EL (cell line): ENCODE measurements at regions not wholly inside any gene's neighbourhood (a gene's known extent, or its start where the extent isn't known, plus 50 kb on each side); places are given as distances from the start of the nearest gene placed in this dataset.

Experiments
- DNase-seq: peaks from one replicate; pipeline ENCODE4 v3.0.0-alpha.2; 2016

DNA sequence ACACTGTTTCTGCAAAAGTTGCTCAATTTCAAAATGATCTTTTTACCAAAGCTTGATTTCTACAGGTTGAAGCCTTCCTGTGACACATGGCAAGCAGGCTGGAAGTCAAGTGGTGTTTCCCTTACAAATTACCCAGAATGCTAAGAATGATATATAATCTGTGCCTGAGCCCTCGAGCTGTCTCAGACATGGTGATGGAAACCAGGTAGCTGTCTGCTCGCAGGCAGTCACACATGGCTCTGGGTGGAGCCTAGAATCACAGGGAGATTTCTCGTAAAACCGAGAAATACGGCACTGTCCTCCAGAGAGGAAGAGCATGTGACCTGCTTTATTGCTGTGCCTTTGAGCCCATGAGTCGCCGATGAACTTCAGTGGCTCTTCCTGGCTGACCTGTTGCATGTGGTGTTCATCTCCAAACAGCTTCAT, 392.9 kb downstream of the ZNF521 start:
- no peak for DNase-seq

DNA sequence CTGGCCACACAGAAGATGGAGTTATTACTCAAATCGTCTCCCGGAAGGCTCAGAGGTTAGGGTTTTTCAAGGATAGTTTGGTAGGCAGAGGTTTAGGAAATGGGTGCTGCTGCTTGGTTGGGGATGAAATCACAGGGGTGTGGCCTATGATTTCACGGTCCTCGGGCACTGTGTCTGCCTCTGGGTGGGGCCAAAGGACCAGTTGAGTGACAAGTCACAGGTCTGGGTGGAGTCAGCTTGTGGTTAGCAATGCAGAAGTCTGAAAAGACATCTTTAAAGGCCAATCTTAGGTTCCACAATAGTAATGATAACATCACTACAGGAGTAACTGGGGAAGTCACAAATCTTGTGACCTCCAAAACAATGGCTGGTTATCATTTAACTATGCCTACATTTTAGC, 387.8 kb downstream of the ZNF521 start:
- DNase-seq = no peak

DNA sequence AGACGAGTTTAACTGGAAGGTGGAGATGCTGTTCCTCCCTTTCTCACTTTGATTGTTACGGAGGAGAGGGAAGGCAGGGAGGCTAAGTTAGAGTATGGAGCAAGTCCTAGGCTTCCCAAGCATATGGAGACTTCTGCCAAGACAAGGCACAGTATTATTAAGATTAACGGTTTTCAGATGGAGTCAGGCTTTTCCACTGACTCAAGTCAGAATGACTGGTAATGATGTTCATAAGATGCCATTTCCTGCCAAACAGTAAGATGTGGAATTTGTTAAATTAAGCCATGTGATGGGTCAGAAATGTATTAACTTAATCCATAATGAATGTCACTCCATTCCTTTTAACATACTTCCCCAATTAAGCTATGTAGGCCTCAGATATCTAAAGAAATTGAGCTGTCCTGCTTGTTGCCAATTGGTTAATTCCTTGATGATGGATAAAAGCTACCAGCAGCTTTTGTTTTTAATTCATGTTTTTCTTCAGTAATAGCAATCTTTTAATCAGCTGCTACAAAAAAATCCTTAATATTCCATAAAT, 383.7 kb downstream of the ZNF521 start:
- DNase-seq = no peak

- DNase-seq = no peak
These were observed 379.4 kb downstream of the ZNF521 start for GRCh38 chr18:24972577-24972976.

DNA sequence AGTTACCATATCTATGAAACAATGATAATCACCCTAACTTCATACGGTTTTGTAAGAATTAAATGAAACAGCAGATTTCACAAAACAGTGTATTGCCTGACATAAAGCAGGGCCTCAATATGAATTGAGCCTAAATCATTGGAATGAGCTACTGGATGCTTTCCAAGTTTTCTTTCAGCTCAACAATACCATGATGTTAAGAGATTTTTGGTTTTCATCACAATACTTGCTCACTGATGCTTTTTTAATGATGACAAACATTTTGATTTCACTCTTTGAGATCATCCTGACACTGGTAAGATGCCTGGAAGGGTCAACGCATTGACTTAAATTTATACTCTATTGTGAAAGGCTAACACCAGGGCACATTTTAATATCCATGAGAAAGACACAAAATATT, 377.5 kb downstream of the ZNF521 start:
- no peak for DNase-seq

- no peak for DNase-seq
These were observed 376.2 kb downstream of the ZNF521 start for GRCh38 chr18:24975496-24976372.

DNA sequence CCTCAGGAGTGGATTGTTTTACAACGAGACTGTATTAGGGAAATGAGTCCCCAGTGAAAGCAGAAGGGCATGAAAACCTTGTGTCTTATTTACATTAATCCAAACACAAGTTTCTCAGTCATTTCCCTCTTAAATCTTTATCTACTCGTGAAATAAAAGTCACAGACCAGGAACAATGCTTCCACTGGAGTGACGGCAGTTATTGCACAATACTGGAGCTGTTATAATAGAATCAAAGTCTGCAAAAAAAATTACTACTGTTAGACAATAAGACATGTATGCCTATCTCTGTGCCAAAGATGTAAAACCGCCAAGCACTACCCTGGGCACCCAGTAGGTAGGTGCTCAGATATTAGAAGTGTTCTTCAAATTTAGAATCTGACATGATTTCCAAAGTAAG, 375.5 kb downstream of the ZNF521 start:
- DNase-seq = no peak

DNA sequence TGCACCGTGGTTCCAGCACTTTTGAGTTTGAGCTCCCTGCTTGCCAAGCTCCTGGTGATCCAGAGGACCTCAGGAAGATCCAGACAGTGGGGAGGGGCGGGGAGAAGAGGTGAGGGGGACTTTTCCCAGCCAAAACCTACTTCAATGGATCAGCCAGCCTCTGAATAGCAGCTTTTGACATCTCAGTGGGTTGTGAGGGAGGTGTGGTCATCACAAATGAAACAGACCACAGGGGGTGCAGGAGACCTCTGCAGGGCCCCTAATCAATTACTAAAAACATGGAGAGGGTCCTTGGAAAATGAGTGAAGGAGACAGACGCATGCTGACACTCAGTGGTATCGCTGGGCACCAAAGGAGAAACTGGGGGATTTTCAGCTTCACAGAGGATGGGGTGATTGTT, 372.7 kb downstream of the ZNF521 start:
- no peak for DNase-seq

- DNase-seq = no peak
These were observed 369.1 kb downstream of the ZNF521 start for GRCh38 chr18:24982831-24983230.

GRCh38 chr18:24983566-24984139, 368.3 kb downstream of the ZNF521 start:
- no peak for DNase-seq

DNA sequence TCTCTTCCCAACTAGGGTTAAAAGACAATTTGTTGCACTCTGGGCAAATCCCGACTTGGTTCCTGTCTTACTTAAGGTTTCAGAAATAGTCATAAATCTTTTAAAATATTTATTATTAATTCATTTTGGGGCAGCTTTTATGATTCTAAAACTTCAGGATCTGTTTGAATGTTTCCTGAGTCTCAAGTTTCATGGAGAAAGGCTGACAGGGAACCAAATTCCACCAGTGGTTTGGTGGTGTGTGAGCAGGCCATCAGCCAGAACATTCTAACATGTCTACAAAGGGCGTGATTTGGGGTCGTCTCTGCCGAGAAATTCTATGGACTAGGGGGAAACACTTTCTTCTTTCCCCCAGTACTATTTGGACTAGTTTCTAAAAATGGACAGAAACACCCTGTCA, 366.4 kb downstream of the ZNF521 start:
- DNase-seq = no peak

- DNase-seq = no peak
These were observed 365.2 kb downstream of the ZNF521 start for GRCh38 chr18:24986666-24987302.

GRCh38 chr18:24987303-24988252, 364.4 kb downstream of the ZNF521 start:
- no peak for DNase-seq

- DNase-seq = no peak
These were observed 363.6 kb downstream of the ZNF521 start for GRCh38 chr18:24988253-24988840.

DNA sequence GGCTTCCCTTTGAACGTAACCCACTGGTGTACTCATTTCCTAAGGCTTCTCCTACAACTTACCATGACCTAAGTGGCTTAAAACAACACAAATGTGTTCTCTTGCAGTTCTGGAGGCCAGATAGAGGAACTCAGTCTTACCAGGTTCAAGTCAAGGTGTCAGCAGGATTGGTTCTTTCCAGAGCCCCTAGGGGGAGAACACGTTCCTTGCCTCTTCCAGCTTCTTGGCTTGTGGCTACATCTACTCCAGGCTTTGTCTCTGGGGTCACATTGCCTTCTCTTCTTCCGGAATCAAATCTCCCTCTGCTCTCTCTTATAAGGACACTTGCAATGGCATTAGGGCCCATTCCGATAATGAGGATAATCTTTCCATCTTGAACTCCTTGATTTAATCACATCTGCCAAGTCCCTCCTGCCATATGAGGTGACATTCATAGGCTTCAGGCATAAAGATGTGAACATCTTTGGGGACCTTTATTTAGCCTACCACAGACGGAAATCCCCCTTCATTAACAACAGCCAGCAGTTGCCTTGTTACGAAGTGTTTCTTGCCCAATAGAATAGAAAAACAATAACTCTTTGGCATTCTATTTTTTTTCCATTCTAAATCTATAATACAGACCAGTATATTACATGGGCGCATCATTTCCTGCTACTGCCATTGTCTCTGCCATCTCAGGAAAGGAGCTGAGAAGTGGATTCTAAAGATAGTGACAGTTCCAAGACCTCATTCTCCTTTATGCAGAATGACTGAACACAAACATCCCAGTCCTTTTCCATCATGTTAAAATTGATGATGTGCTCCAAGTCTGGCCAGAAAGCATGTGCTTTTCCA, 362.0 kb downstream of the ZNF521 start:
- no peak for DNase-seq

DNA sequence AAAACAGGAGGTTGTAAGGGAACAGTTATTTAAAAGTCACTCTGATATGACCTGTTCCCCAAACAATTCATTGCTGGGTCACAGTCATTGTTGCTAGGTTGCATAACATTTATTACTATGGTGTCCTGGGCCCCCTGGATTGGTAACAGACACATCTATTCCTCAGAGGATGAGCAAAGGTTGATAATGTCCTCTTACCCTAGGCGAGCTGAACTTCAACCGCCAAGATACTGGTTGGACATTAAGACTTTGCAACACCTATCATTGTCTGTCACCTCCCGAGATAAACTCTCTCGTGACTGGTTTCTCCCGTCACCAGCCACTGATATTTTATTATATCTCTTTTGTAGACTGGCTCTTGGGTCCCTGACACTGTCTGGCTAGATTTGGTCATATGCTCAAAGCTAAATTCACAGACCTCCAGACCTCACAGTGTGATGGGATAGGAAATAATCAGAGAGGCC, 361.3 kb downstream of the ZNF521 start:
- DNase-seq = no peak

DNA sequence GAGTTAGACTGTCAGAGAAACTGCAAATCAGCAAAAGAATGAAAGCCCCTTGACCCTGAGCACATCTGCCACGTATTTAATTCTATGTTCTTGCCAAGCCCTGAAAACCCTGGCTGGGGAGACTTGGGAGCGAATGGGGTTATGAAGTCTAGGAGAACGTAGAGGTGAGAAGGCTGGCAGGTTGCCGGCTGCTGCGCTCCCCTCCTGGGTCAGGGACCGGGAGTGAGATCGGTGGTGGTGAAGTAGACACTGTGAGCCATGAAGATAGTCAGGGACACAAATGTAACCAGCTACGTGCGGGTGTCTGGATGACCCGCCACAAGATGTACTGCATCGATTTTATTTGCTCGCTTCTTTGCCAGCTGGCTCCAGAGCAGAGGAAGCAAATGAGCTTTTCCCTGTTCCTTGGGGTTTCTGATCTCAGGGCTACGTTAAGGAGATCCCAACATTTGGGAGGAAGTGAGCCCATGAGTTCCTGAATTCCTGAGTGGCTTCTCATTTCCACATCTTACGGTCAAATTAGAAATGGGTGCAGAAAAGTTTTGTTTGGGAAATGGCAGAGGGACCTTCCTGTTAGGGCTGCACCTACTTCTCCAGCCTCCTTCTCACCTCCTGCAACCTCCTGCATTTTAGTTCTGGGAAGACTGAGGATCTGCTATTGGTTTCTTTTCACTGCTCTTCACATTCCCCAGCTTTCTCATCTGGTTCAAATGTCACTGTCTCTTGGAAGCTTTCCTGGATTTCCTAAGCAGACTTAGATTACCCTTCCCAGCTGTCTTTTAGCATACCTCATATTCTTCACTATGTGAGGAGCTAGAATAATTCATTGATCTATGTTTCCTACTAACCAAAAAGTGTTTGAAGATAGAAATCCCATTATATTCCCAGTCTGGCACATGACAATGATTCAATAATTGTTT, 360.6 kb downstream of the ZNF521 start:
- DNase-seq = no peak

DNA sequence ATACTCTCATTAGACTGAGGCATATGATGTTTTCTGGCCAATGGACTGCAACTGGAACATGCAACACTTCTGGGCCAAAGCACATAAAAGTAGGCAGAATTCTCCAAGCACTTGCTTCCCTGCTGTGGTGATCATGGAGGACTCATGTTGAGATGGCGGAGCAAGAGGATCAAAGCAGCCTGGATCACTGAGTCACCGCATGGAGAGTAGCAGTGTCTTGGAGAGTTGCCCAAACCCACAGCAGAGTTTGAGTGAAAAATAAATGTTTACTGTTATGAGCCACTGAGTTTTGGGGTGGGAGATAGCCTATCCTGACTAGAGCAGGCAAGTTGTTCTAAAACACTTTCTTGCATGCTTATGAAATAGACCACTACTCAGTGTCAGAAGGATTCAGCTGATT, 359.5 kb downstream of the ZNF521 start:
- no peak for DNase-seq

- DNase-seq = no peak
These were observed 358.3 kb downstream of the ZNF521 start for GRCh38 chr18:24993628-24994027.

GRCh38 chr18:24995056-24995455, 356.9 kb downstream of the ZNF521 start:
- DNase-seq = no peak
